Putamen (tissue), 1 donor: ENCODE measurements at regions not wholly inside any gene's neighbourhood (a gene's known extent, or its start where the extent isn't known, plus 50 kb on each side); places are given as distances from the start of the nearest gene placed in this dataset.
"Not testable (repeated sequence)": the region's sequence is repeated elsewhere in the genome, so short reads cannot be mapped to it uniquely, and the experiment has no call there.

ENCODE experiments used
- DNase-seq: peaks from one replicate; pipeline ENCODE4 v3.0.0-alpha.2; 2016; ENCODE audit warnings: low spot score

DNA sequence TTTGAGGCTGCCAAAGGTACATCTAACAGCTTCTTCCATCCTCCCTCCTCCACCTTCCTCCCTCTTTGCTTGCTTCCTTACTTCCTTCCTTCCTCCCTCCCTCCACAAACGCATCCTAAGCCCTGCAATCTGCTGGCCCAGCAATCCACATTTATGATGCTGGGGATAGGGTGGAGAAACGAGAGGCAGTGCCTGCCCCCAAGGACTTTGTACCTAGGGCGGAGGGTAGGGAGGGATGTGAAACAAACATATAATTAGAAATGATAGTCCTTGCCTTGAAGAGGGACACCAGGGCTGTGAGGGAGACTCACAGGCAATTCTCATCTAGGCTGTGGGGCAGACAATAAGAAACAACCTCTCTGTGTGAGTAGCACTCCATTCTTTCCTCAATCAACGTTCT, 188.3 kb downstream of the ANKRD30B start:
- no peak for DNase-seq

DNA sequence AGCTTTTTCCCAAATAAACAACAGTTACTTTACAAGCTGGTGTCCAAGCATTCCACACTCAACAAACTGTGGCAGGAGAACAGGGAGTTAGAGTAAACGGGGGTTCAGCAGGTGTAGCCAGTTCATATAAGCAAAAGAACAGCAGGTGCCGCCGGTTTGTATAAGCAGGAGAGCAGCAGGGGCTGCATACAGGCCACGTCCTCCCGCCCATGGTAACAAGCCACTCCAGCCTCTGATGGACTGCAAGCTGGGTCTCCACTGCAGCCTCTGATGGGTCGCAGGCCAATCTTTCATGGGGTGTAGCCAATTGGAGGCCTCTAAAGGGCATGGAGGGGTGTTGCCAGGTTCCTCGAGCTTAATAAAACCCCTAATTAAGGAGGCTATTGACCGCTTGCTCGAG, 189.3 kb downstream of the ANKRD30B start:
- no peak for DNase-seq

GRCh38 chr18:14939141-14939540, 191.2 kb downstream of the ANKRD30B start:
- no peak for DNase-seq

- not testable (repeated sequence) for DNase-seq
Measured at GRCh38 chr18:14940106-14940505, 192.1 kb downstream of the ANKRD30B start.

DNA sequence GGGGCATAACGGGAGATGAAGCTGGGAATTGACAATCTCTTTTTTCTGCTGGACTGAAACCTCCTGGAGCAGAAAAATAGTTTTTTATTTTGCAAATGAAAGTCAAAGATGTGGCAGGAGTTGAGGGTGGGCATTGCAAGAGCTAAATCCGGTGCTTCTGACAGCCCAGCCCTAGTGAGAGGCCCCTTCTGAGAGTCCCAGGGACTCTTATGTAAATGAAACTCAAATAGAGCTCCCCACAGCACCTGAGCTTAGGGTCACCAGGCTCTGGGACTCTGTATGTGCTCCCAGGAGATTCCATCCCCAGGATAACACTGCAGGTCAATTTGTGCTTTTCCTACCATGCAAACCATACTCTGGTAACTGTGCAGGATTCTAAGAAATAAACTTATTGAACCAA, 192.8 kb downstream of the ANKRD30B start:
- no peak for DNase-seq

DNA sequence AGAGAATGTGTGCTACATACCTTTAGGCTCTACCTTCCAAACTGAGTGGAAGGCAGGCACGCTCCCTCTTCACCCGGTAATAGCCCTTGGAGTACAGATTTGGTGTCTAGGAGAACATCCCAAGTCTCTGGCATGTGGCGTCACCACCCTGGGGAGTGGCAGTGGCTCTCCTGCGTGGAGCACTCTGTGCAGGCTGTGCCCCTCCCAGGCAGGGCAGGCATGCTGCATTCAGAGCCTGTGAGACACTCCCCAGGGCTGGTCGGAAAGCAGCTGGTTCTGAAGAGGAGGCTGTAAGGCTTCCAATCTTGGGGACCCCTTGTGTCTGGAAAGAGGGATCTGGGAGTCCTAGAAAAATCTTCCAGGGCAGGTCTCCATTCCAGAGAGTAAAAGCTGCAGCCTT, 193.3 kb downstream of the ANKRD30B start:
- no peak for DNase-seq

DNA sequence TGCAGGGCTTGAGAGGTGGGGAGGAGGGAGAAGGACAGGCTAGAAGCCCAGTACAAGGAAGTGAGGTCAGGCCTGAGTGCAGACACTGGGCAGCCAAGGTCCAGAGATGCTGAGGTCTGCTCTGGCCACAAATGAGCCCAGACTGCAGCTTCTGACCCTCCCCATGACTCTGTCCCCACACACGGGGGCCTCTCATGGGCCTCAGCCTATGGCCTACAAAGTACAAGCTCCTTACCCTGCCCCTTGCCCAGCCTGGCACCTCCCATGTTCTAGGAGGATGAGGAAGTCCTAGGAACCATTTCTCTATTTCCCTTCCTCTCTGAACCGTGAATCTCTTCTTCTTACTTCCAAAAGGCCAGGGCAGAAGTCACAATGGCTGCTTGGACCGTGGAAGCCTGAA, 193.8 kb downstream of the ANKRD30B start:
- no peak for DNase-seq

DNA sequence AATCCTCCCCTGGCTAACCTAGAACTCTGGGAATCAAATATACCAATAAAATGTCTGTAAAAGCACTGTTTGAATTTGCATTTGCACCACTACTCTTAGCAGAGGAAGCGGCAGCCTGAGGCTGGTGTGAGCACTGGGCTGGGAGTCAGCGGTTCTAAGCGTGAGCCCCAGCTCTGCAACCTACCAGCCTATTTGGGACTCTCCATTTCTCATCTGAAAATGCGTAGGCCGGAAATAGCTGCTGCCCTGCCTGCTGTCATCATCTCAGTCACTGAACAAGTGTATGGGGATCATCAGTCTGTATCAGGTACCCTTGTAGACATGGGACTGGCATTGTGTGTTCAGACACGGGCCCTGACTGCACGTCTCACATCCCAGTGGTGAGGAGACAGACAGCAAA, 194.3 kb downstream of the ANKRD30B start:
- DNase-seq: no peak

GRCh38 chr18:14943486-14943885, 195.5 kb downstream of the ANKRD30B start:
- DNase-seq: no peak

DNA sequence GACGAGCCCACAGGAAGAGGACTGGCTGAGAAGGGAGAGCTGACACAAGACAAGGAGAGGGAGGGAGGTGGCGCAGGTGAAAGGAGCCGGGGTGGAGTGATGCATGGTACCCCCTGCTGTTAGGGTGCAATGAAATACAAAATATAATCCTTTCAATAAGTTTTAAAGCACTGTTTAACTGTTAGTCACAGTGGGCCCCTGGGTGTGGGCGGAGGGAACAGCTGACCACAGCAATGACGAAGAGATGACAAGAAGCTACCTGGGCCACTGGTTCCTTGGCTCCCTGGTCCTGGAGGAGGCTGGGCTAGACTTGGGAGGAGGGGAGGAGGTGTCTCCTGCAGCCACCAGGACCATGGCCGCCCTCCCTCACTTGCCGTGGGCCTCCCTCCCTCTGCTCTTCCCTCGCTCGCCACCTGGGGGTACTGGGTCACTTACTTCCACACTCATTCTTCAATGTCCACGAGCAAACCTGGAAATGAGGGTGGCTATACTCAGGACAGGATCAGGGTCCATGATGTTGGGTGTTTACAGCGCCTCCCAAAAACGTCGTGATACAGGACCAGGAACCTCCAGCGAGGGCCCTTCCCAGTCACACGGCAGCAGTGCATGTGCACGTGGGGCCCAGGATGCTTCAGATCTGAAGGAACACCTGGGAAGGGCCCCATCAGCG, 196.1 kb downstream of the ANKRD30B start:
- DNase-seq: no peak

GRCh38 chr18:14944838-14945237, 196.9 kb downstream of the ANKRD30B start:
- no peak for DNase-seq

GRCh38 chr18:14945286-14945685, 197.3 kb downstream of the ANKRD30B start:
- no peak for DNase-seq

- DNase-seq: no peak
Measured at GRCh38 chr18:14945984-14946383, 198.0 kb downstream of the ANKRD30B start.

DNA sequence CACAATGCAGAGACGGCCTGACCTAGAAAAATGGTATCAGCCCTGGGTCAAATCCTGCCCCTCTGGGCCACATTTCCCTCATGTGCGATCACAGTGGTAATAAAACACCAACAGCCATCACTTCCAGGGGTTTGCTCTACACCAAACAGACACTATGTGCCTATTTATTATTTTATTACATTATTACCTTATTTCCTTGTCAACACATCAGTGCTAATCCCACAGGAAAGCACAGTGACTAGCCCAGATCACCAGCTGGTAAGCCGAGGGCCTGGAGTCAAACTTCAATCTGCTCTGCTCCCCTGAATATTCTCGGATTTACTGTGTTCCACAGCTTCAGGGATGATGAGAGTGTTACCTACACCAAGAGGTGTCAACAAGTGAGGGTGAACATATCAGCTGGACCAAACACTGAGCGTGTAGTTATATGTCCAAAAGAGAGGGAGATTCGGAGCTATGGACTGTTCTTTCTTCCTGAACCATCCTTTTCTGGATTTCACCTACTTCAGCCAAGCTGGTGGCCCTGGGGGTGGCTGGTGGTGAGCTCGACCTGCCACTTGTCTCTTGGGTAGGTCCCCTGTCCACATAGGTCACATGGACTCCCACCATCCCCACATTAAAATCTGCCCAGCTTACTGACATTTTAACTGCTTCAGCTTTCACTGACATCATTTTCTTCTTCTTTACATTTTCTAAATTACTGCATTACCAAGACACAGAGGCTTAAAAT, 198.9 kb downstream of the ANKRD30B start:
- DNase-seq: not testable (repeated sequence)

- DNase-seq: no peak
Measured at GRCh38 chr18:14947482-14948162, 199.7 kb downstream of the ANKRD30B start.

GRCh38 chr18:14948163-14948540, 200.2 kb downstream of the ANKRD30B start:
- DNase-seq: no peak

DNA sequence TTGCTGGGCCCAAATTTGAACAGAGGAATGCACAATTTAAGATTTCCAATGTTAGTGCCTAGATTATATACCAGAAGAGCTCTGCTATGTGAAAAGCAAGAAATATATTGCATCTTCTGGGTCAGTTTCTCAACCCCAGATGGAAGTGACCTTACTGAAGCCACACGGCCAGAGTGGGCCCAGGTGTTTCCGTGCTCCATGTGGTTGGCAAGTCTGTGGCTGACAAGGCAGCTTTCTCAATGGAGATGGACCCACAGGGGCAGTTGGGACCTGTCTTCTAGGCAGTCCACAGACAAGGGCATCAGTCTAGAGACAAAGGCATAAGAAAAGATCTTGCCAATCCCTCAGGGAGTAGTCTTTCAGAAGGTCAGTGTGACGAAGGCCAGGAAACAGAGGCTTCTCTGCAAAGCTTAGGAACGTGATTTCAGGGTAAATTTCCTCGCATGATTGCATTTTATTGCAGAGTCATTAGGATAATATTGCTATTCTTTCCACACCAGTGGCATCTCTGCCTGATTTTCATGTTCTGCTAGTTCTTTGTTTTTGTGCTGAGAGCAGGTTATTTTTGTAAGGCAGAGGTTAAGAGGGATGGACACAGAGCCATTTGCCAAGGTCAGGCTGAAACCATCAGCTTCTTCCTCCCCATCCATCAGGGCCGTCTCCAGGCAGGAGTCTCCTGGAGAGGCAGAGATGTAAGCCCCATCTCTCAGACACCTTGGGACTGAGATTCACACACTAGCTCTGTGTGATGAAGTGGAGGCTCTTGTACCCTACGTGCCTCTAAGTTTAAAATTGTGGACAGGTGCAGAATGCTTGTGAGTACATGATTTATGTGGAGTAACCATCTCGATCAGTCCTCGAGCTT, 202.1 kb downstream of the ANKRD30B start:
- DNase-seq: no peak

DNA sequence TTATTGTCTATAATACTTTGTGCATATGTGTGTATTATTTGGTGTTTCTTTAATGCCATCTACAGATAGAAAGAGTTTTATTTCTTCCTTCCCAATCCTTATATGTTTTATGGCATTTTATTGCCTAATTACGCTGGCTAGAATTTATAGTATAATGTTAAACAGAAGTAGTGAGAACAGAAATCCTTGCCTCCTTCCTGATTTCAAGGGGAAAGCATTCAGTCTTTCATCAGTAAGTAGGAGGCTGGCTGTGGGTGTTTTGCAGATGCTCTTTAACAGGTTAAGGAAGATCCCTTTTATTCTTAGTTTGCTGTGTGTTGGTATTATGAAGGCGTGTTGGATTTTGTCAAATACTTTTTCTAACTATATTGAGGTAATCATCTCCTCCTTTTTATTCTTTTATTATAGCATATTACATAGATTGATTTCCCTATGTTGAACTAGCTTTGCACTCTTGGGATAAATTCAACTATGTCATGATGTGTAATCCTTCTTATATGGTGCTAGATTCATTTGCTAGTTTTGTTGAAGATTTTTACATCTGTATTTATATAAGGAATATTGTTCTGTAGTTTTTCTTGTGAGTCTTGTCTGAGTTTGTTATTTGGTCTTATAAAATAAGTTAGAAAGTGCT, 204.6 kb downstream of the ANKRD30B start:
- peak; percentile 43 for DNase-seq

DNA sequence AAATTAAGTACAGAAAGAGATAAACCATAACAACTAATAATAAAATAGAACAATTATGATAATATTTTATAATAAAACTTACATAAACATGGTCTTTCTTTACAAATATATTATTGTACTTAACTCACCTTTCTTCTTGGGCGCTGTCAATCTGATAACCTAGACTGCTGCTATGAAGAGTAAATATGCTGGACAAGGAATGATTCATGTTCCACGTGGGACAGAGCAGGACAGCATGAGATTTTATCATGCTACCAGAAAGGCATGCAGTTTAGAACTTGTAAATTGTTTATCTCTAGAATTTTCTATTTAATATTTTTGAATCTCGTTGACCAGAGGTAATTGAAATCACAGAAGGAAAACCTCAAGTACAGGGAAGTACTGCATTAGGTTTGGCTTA, 210.7 kb downstream of the ANKRD30B start:
- no peak for DNase-seq

- no peak for DNase-seq
Measured at GRCh38 chr18:14959550-14959949, 211.6 kb downstream of the ANKRD30B start.

DNA sequence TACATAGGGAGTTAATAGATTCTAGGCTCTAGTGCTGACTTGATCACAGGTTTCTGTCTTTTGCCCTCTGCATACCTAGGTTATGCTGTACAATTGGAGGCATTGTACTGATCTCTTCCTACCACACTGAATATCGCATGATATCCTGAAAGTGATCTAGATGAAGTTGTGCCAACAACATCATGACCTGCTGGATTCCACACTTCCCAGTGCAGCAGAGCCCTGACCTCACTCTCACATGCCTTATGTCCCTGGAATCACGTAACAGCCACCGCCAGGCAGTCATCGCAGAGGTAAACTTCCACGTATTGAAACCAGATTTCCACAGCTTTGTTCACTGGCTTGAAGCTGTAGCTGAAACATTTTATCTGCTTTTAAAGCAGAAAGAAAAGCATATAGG, 214.0 kb downstream of the ANKRD30B start:
- no peak for DNase-seq

- no peak for DNase-seq
Measured at GRCh38 chr18:14962626-14963025, 214.7 kb downstream of the ANKRD30B start.
